ENCODE measurements at regions not wholly inside any gene's neighbourhood (a gene's known extent, or its start where the extent isn't known, plus 50 kb on each side); places are given as distances from the start of the nearest gene placed in this dataset.

DNA sequence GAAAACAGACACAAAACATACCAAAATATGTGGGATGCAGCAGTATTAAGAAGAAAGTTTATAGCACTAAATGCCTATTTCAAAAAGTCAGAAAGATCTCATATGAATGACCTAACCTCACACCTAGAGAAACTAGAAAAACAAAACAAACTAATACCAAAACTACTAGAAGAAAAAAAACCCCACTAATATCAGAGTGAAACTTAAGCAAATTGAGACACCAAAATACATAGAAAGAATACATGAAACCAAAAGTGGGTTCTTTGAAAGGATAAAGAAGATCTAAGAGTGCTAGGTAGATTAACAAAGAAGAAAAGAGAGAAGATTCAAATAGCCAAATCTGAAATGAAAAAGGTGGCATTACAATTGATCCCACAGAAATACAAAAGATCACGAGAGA lies 494.1 kb downstream of the SH2D4B start:
- no peak for DNase-seq

DNA sequence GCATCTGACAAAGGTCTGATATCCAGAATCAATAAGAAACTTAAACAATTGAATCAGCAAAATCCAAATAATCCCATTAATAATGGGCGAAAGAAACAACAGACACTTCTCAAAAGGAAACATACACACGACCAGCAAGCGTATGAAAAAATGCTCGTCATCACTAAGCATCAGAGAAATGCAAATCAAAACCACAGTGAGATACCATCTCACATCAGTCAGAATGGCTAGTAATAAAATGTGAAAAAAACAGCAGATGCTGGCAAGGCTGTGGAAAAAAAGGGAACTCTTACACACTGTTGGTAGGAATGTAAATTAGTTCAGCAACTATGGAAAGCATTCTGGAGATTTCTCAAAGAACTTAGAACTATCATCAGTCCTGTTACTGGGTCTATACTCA lies 496.7 kb downstream of the SH2D4B start:
- no peak for DNase-seq

DNA sequence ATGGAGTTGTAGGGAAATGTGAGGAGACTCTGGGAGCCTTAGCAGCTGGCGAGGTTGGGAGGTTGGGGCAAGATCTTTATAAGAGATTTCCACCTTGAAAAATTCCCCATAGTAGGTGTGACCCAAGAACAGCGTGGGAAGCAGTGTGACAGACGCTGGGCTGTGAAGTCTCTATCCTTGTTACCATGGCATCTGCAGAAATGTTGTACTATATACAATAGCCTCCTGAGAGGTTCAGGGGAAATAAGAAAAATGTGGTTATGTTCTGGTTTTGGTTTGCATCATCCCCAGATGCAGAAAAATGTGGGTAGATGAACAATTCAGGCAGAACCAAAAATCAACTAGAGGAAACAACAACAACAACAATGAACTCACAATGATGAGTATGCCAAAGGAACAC lies 498.6 kb downstream of the SH2D4B start:
- DNase-seq: no peak

DNA sequence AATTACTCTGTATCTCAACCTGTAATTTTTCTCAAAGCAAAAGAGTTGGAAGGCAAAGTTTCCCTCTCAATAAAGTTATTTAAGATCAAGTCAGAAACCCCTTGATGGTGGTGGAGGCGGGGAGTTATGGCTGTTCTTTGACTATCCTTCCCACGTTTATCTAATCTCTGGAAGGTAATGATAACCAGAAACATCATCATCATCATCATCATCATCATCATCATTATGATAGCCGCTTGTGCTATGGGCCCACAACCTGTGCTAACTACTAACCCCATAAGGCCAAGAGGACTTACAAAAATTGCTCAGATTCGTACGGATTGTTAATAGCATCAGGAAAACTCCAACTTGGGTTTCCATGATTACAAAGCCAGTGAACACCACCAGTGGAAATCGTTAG lies 502.3 kb downstream of the SH2D4B start:
- no peak for DNase-seq

DNA sequence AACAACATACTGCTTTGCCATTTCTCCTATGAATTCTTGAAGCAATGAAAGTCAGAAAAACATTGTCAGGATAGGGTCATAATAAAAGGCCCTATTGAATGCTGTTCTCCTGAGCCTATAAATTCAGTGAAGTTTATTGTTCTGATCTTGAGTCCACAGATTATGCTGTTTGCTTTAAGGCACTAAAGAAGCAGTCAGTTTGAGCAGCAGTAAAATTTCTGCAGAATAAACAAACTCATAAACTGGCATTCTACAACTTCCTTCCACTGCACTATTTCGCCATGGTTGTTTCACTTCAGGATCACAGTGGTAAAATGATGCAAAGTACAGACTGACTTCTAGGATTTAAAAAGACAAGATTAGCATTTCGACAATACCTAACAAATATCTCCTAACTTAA lies 503.2 kb downstream of the SH2D4B start:
- DNase-seq: no peak

DNA sequence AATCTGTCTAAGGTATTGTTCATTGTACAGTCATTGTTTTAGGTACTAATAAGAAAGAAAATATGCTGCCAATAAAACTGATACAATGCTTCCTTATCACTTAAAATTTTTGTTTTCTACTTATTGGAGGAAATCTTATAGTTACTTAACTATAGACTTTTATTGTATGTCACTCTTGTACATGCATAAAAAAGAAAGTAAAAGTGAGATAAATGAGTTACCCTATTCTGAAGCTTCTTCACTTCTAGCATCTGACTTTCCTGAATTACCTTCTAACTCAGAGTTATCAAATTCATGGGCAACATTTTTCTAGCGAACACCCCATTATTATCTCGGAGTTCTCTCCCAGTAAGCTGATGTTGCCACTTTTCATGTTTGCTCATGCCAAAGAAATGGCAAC lies 504.9 kb downstream of the SH2D4B start:
- DNase-seq: no peak

DNA sequence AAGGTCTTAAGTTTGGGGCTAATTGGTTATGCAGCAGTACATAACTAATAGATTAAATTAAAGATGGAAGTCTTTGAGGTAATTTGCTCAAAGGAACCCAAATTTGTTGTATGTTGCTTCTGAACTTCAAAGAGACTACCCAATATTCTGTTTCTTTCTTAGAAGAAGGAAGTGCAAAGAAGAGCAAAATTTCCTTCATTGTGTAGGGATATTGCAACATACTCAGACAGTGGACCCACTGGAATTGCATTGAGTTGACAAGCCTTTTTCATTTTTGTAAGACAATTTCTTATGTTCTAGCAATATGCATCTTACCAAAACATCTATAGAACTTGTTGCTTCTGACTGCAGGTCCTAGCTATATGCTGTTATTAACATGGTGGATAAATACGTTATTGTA lies 527.8 kb downstream of the SH2D4B start:
- DNase-seq: no peak

DNA sequence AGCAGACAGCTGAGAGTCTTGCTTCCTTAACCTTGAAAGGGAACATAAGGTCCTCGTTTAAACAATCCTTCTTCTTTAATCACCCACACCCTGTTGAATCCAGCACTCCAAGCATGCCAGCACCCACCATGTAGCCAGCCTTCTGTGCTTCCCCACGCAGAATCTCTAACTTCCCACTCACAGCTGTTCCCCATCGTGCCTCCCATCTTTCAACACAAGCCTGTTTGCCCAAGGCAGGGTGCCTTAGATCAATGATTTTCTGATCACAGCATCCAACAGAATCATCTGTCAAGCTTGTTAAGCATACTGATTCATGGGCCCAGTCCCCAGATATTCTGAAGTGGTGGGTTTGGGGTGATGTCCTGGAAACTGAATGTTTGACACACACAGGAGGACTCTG lies 530.8 kb downstream of the SH2D4B start:
- no peak for DNase-seq

DNA sequence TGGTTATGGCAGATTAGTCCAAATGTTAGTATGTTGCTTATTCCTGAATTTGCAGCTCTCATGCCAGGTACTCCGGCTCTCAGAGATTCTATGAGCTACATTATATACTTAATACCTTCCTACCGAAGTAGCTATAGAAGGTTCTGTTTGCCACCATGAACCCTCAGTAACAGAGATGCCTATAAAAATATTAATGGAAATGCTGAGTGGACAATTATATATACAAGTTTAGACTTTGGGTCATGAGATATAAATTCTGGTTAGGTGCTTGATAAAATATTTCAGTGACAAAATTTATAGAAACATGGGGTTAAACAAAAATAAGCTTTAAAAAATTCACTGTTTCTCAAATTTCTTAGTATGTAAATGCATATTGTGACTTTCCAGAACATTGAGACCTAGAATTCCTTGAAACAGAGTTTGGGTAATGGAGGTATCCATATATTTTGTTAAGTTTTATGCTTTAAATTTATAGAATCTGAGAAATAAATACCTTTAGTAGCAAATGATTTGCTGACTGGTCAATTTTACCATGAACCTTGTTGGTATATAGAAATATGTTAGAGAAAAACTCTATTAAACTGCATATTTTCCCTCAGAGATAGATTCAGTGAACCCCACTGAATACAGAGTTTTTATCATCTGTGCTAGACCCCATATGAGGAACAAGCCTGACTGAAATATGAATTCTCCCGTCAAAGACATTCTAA lies 533.5 kb downstream of the SH2D4B start:
- no peak for DNase-seq

DNA sequence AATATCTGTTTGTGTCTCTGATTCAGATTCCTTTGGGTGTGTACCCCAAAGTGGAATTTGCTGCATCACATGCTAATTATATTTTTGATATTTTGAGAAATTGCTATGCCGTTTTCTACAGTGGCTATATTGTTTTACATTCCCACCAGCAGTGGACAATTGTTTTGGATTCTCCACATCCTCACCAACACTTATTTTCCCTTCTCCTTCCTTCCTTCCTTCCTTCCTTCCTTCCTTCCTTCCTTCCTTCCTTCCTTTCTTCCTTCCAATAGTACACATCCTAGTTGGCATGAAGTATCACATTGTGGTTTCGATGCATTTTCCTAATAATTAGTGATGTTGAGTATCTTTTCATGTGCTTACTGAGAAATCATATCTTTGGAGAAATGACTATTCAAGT lies 535.5 kb downstream of the SH2D4B start:
- no peak for DNase-seq

DNA sequence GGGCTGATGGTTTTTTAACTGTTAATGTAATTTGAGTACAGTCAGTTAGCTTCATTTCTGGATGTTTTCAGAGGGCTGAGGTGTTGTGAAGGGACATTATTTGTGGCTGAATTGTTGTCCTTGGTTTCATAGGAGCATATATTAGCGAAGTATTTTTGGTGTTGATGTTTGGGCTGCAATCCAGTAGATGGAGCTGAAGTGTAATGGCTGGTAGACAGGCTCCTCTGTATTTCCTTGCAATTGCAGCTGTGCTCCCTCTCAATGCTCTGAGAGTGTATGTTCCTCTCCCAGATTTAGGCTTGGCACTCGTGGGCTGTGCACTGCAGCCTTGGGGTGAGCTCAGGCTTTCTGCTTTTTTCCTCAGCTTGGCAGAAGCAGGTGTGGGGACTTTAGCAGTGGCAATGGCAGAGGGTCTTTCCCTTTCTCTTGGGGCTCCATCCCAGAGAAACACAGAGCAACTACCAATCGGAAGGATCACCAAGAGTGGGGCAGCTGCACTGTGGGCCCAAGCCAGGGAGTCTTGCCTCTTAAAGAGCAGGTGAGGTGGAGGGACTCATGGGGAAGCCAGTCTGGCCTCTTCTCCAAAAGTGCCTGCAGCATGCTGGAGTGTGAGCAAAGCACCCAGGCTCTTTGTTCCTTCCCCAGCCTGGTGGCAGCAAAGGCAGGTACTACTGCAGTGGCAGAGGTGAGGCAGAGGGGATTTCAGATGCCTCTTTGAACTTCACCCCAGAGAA lies 544.4 kb downstream of the SH2D4B start:
- no peak for DNase-seq

DNA sequence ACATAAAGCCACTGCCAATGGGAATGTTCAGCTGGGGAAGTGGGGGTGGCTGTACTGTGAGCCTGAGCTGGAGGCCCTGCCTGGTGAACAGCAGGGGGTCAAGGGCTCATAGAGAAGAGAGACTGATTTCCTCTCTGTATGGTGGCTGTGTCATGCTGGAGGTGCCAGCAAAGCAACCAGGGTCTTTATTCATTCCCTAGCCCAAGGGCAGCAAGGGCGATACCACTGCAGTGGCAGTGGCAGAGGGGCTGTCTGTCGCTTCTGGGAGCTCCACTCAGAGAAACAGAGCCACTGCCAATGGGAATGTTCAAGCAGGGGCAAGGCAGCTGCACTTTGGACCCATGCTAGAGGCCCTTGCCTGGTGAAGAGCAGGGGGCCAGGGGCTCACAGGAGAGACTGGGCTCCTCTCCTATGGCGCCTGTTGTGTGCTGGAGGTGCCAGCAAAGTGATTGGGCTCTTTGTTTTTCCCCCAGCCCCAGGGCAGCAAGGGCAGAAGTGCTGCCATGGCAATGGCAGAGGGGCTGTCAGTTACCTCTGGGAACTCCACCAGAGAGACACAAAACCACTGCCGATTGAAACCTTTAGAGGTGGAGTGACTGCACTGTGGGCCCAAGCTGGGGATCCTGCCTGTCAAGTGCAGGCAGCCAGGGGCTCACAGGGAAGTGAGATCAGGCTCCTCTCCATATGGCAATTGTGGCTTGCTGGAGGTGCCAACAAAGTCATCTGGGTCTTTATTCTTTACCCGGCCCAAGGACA lies 545.1 kb downstream of the SH2D4B start:
- no peak for DNase-seq

DNA sequence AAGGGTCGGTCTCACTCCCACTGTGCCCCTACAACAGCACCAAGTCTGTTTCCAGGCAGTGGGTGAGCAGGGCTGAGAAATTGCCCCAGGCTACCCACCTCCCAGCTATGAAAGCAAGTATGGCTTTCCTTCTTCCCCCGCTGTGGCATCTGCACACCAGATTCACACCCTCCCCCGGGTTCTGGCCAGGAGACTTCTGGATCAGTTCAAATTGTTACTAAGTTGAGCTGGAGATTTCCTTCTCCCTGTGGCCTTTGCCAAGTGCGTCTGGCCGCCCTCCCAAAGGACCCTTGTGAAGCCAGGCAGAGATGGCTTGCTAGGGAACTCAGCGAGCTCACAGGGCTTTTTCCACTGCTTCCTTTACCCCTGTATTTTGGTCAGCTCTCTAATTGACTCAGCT lies 555.4 kb downstream of the SH2D4B start:
- no peak for DNase-seq

DNA sequence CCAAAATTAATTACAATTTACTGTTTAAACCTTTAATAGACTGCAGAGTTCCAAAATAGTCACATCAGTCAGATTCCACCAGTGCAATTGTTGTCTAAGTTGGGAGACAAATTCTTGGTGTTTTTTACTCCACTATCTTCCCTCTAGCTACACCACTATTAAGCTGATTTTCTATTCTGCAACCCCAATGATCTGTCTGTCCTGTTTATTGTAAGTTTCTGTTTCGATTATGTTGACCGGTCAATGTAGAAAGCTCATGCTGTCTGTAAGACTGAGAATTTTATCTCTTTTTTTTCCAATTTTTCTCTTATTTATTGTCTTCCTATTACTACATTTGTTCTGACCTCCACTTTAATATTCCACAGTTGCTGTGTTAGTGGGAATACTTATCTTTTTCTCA lies 557.5 kb downstream of the SH2D4B start:
- no peak for DNase-seq

DNA sequence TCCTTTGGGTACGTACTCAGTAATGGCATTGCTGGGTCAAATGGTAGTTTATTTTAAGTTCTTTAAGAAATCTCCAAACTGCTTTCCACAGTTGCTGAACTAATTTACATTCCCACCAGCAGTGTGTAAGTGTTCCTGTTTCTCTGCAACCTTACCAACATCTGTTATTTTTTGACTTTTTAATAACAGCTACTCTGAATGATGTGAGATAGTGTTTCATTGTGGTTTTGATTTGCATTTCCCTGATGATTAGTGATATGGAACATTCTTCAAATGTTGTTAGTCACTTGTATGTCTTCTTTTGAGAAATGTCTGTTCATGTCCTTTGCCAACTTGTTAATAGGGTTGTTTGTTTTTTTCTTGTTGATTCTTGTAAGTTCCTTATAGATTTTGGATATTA lies 558.9 kb downstream of the SH2D4B start:
- no peak for DNase-seq

DNA sequence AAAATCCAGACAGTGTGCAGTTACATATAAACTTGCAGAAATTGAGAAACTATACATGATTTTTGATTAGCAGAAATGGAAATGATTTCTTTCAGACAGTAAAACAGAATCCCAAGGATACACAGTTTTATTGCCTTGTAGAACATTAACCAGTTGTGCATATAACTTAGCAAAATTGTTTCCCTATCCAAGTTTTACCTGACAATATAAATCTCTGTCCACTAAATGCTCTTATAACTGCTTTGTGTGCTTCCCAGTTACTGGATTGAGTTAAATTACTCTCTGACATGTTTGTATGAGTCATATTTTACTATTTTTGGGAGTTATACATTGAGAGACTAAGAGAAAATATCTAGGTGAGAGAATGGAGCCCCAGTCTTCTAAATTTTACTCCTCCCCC lies 563.4 kb downstream of the SH2D4B start:
- no peak for DNase-seq

DNA sequence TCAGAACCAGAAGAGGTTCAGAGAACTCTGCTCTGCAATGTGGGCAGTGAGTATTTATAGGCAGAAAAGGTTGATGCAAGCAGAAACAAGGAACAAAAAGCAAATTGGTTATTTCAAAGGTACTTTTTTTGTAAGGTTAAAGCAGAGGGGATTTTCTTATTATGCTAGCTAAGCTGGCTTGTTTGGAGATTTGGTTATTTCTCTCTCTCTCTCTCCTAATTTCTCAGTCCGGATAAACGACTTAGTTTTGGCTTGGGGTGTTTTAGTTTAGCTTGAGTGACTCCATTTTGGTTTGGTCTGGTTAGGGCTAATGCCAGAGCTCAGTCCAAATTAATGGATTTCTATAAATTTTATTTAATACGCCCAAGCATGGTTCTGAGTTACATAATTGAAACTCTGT lies 566.8 kb downstream of the SH2D4B start:
- DNase-seq: no peak

DNA sequence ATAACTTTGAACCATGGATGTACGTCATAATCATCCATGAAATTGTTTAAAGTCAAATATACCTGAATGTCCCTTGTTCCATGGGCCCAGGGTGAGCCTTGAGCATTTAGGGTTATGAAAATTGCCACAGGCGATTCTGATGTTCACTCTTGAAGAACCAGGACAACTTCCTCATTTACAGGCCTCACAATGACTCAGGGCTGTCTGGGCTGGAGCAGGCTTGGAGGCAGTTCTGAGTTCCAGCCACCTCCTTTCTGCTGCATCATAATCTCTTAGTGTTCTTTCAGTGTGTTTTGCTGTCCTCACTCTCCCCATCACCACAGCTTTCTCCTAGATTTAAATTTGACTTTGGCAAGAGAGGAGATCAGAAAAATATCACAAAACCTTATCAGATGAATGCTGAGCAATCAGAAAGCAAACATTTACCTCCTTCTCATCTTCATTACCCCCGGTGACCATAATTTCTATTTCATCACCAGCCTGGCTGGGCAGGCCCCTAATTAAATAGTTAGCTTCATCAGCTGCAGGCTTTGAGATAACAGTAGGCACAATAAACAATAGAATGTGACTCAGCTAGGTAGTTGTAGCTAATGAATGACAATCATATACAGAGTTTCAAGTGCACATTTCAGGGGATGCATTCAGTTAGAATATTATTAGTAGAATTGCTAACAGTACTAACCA lies 571.0 kb downstream of the SH2D4B start:
- no peak for DNase-seq

DNA sequence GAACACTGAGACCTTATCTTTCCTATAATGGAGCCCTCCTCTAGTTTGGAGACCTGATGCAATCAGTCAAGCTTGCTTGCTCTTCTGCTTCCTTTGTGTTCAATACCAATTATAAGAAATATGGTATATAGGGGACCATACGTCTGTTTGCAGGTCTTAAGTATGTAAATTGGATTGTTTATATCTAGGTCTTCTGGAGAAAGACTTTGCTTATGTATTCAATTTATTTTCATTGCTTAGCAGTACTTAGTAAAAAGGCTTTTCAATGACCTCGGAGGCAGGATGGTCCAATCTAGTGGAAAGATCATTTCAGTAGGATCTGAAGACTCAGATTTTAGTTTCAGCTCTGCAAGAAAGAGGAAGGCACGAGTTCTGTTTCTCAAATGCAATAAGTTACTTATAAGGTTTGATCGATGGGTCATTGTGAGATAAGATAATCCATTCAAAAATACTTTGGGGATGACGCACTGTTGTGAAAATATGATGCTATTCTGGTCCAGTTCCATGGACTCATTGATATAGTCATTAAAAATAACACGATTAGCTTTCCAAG lies 571.6 kb downstream of the SH2D4B start:
- DNase-seq: no peak

DNA sequence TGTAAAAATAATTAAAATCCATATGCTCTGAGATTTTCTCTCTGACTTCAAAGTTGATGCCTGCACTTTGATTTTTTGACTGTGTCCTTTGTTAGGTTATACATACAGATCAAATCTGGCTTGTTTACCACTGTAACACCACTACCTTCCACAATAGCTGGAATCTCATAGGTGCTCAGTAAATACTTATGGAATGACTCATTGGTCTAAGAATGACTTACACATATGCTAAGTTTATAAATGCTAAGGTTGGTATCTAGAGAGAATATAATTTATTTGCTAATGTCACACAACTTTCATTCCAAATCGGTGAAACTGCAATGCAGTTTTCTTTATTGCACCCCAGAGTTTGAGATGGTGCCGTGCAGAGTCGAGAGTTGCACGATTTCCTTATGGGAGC lies 578.5 kb downstream of the SH2D4B start:
- DNase-seq: no peak

DNA sequence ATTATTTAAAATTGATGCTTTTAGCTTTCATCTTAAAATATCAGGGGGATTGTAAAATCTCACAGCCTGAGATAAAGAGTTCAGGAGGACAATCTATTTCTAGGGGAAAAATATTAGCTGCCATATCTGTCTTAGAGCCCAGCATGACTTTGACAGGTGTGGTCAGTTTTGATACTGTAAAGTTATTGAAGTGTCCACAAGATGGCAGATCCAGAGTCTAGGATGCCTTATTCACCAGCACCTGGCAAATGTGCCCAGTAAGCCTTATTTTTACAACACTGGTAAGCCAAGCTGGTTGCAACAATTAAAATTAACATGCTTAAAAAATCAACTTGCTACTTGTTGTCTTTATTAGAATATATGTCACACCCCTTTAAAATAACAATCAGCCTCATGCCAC lies 579.3 kb downstream of the SH2D4B start:
- no peak for DNase-seq

DNA sequence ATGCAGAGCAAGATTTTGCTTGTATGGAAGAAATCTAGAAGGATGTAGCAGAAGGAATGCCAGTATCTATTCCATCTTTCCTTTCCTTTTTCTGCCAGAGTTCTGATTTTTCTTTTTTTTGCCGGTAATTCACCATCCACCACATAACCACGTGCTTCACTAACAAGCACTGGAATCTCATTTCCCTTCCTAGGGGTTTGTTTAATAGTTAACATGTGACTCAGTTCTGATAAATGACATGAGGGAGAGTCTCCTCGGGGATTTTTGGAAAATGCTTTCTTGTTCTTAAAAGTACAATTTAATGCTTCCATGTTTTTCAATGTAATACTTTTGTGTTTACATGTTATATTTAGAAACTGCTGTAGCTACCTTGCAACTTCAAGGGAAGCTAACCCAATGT lies 590.2 kb downstream of the SH2D4B start:
- no peak for DNase-seq

DNA sequence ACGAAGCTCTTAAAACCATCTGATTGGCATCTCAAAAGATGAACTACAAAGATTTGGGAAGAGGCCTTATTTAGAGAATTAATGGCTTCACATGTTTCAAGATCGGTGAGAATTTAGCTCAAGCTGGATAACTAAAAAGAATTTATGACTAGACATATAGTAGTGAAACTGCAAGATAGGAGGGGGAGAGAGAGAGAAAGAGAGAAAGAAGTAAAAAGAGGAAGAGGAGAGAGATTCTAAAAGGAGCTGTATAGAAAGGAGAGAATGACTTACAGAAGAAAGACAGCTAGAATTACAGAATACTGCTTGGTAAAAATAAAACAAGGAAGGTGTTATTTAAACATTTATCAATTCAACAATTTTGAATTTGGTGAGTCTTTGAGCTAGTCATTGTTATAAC lies 592.3 kb downstream of the SH2D4B start:
- no peak for DNase-seq
